HG03565 (cell line): ENCODE measurements at regions not wholly inside any gene's neighbourhood (a gene's known extent, or its start where the extent isn't known, plus 50 kb on each side); places are given as distances from the start of the nearest gene placed in this dataset.
"Not testable (repeated sequence)": the region's sequence is repeated elsewhere in the genome, so short reads cannot be mapped to it uniquely, and the experiment has no call there.

Experiments
- ATAC-seq: cut with Tn5 transposase; IDR thresholded peaks from one replicate; pipeline ENCODE4 v1.9.1; 2021; ENCODE audit warnings: mild to moderate bottlenecking, moderate library complexity; ENCODE audit not compliant: unreplicated experiment

DNA sequence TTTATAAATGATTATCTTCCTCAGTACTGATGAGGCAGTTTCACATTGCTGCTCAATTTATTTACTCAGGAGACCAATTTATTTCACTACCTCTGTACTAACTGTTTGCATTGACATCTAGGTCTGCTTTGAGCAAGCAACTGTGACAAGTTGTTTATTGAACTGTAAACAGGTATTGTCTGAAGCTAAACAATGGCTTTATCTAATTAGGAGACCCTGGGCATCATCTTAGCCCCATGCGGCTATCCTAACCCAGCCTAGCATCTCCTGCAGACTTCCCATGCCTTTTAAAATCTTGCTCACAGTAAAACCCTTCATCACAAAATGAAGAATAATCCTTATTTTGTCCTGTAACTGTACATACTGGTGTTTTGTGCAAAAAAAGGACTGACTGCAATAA, 348.2 kb downstream of the RWDD3 start:
- ATAC-seq = no peak

DNA sequence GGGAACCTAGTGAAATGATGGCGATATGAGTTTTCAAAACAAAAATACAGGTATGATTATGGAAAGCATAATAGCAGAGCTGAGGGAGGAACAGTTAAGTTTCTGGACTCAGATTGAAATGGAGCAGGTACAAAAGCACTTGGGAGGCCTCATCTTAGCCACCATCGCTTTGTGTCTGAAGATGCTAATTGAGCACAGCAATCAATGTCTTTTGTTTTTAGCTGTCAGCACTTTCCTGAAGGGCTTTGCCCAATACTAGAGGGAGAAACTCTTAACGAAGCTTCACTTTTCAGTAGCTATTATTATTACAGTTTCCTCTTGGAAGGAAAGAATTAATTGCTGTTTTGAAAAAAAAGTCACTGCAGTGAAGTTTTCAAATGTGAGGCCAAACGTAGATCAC, 348.7 kb downstream of the RWDD3 start:
- ATAC-seq = no peak

DNA sequence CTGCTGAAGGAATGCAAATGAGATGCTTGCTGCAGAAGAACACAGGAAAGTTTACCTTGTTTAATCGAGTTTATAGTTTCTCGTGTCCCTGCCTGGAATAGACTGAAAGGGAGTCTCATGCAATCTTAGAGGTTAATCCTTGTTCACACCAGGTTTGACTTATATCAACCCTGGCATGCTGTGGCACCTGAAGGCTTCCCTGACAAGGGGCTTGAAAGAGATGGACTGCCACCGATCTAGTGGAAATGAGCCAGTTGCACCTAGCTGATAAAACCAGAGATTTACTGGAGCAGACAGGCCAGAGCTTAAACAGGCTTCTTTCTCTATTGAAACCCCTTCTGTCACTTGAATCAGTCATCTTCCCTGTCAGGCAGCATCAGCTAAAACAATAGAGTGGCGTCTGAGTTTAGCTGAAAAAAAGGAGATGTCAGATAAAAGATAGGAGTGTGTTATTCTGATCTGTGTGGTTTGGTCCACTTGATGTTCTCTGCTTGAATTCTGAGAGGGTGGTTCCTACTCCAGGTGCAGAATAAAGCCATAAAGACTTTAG, 349.7 kb downstream of the RWDD3 start:
- ATAC-seq = no peak

DNA sequence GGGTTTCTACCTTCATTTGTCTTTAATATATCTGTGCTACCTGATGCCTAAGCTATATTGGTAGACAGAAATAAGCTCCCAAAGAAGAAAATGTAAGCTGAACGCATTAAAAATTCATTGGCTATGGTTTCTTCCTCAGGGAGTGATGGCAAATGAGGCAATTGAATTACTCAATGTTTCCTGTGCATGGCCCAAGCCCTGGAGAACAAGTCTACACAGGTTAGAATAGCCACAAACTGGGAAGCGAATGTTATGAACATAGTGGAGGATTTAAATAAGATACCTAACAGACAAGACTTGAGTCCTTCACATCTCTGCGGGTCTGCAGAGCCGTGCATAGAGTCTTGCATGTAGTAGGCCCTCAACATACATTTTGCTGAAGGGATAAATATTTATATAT, 350.3 kb downstream of the RWDD3 start:
- ATAC-seq = no peak

DNA sequence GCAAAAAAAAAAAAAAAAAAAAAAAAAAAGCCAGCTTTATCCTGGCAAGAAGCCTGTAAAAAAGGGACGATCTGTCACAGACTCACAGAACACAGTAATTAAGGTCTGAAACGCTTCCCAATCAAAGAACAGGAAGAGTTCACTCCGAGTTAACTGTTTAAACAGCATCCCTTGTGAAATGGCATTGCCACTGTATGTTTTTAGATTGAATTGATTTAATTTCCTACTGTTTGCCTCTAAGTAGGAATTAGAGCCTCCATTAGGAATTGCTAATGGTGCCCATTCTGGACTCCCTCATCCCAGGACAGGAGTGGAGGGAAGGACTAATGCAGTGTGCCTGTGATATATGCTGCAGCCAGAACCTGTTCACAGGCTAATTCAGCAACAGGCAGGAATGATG, 370.8 kb downstream of the RWDD3 start:
- no peak for ATAC-seq

DNA sequence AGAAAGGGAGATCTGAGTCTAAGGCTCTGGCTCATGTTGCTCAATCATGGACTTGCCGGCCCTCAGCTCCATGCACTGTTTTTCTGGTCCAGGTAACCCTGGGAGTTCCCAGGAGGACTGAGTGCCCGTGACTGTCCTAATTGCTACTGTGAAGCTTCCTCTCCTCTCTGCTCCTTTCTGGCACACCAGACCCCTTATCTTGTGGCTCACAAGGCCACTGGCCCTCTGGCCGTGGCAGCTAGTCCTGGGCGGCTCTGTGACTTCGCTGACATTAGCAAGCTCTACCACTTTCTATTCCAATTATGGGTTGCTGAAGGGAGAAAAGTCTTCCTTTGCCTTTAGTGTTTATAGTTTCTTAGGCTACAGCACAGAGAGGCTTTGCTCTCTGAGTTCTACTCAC, 380.2 kb downstream of the RWDD3 start:
- no peak for ATAC-seq

DNA sequence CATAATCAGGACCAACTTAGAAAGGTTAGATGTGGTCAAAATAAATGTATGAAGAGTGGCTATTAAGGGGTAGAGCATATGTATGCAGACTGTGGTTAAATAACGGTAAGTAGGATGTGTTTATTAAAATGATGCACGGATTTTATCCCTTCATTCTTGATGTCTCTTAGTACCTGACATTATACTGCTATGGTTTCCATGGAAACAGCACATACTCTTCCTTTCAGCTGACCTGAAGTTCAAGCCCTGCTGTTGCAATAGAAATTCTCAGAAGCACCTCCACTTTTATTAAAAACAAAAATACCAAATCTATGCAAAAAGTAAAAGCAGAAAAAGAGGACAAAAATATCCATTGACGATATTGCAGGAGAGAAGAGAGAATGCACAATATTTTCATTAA, 381.4 kb downstream of the RWDD3 start:
- no peak for ATAC-seq

DNA sequence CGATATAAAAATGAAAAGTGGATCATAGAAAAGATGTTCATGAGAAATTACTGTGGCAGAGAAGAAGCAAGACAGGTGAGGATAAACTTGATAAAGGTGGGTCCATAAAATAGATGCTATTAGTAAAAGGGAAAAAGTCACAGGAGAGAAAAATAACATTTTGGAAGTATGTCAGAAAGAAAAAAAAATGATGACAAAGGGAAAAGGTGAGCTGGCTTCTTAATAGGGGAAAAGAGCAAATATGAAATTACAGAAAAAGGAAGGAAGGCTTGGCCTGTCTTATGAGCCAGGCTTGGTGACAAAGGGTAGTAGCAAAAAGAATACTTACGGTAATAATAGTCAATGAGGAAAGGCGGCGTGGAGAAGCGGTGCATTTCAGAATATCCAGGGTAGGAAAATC, 386.1 kb downstream of the RWDD3 start:
- ATAC-seq = no peak

DNA sequence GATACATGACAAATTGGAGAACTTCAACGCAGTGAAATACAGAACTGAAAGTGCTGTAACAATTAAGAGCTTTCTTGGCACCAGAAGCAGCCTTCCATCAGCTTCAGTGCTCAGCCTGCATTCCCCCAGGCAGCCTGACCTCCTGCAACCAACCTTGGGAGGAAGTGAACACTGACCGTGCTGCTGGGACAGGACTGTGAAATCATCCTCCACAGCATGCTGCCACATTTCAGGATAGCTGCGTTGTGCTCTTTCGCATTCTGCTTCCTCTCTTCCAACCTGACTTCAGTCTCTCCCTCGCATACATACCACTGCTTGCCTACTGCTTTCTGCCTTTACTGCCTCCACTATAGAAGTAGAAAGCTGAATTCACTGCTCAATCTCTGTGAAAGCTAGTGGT, 388.6 kb downstream of the RWDD3 start:
- ATAC-seq = no peak

DNA sequence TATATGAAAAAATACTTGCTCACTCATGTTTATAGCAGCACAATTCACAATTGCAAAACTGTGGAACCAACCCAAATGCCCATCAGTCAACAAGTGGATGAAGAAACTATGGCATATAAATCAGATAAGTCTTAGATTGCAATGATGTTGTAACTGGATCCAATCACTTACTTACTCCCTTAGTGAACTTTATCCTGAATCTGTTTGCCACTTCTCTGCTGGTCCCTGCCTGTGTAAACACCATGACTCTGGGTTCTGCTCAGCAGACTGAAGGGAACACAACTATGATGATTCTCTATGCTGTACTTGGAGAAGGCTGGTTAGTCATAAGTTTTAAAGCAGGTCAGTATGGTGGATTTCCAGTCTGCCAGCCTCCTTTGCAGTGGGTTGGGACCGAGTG, 391.2 kb downstream of the RWDD3 start:
- ATAC-seq = no peak

DNA sequence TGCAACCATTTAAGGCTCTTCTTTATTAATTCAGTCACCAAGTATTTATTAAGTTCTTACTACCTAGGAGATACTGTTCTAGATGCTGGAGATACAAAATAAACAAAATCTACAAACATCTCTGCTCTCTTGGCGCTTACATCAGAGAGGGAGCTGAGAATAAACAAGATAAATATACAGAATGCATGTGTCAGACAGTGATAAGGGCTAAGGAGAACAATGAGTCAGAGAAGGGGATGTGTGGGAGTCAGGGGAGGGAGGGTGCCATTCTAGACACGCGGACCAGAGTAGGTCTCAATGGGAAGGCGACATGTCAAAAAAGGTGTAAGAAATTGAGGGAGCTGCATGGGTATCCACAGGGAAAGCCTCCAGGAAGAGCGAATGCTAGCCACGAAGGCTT, 393.2 kb downstream of the RWDD3 start:
- no peak for ATAC-seq

DNA sequence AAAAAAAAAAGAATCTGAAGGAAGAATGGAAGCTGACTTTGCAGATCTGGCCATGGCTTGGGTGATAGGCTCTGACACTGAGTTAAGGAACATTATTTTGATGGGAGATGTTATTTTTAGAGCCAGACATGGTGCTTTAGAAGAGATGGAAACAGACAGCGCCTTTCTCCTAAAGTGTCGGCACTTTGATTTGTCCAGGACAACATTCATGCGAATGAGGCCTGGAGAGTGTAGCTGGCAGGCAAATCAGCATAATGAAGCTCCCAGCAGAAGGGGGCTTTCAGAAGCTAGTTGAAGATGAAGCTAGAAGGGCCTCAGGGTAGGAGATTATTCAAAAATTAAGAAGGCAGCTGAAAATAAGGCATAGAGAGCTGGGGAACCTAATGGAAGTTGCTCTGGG, 397.7 kb downstream of the RWDD3 start:
- ATAC-seq = no peak

DNA sequence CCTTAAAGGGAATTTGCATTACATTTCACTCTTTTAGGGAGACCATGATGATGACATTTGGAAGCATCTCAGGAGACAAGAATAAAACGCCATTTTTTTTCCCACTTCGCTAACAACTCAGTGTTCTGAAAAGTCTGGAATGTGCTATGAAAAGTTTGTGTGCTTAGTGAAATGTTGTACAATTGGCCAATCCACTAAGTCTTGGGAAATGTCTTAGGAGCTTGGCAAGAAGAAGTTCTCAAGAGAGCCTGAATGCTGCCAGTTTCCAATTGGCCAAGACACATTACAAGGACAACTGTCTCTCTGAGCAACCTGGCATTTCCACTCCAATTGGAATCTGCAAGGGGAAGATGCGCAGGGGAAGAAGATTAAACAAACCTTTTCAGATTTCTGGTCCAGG, 401.8 kb downstream of the RWDD3 start:
- ATAC-seq = no peak

DNA sequence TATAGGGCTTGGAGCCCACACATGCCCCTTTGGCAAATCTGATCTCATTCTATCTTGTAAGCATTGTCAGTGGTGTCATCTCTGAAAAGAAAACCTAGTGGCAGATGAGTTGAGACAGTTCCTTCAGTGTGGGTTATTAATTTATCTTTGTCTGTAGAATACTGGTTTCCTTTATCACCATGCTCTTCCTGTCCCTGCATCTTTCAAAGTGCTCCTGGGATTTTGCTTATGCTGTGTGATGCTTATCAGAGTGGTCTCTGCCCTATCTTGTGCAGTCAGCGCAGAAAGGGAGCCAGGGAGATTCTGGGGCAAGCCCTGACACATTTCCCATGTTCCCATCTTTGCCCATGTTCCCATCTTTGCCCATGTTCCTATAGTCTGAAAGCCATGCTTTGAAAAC, 402.9 kb downstream of the RWDD3 start:
- ATAC-seq = no peak

DNA sequence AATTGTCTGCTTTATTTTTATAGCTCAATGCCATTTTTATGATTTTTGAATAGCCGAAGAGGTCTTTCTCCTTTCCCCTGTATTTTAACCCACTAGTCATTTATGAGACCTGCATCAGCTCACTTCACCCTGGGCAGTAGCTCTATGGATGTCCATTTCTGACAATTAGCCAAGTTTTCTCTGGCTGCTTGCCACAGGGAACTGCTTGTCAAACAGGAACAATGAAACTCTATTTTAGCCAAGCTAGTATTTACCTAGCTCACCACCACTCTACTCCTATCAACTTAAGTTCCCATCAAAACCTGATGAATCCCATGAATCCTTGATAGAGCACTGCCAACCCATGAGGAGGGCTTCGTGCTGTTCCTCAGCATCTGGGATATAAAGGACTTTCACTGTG, 406.7 kb downstream of the RWDD3 start:
- no peak for ATAC-seq

DNA sequence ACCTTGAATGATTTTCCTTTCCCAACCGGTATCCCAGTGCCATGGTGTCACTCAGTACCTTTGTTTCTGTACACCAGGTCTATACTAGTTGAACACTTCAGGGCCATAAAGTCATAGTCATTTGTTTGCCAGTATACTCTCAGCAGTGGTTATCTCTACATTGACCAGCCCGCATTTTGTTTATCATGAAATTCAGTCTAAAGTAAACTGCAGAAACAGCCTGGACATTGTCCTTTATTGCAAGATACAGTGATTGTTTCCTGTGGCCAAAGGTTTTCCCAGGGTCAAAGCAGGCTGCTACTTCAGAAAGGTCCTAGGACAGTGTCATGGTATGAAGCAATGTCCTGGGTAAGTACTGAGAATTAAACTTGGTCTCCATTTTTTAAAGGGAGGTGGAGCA, 407.4 kb downstream of the RWDD3 start:
- no peak for ATAC-seq

DNA sequence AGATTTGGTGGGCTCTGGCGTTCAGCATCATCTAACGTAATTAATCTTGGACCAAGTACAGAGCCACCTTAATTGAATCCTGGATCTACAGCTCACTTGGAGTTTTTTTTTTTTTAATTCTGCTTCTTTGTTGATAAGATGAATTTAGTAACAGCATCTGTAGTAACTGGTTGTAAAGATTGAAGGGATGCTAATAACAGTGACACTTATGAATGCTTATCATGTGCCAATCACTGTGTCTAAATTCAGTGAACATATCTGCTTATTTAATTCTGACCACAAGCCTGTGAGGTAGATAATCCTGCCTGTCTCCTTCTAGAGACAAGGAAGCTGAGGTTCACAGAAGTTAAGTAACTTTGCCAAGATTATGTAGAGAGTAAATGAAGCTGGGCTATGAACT, 408.0 kb downstream of the RWDD3 start:
- ATAC-seq = no peak

DNA sequence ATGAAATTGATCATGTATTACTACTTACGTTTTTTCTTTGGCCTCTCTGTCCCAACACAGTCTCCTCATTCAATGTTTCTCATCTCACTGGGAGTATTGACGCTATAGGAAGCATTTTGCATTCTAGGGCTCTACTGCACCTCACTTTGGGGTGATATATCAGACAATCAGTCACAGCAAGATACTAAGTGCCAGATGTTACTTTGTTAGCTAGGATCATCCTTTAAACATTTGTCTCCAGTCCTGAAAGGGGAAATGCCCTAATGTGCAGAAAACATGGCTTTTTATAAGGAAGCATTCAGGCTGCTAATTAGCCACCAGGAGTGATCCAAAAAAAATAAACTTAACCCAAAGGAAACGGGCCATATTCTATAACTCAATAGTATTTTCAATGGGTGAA, 409.1 kb downstream of the RWDD3 start:
- no peak for ATAC-seq

DNA sequence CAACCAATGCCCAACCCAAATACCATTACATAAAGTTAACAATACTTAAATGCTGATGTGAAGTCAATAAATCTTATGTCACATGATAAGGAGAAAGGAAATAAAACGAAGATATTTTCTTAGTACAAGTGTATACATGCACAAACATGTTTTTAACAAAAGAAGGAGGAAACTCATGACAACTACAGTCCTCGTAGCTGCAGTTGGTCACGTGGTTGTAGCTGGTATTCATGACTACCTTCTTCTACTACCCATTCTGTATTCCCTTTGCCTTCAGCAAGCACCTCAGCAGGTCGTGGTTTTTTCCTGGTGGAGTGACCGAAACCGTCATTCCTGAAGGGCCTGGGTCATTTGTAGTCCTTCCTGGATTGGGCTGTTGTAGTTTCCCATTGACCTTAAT, 411.1 kb downstream of the RWDD3 start:
- not testable (repeated sequence) for ATAC-seq

DNA sequence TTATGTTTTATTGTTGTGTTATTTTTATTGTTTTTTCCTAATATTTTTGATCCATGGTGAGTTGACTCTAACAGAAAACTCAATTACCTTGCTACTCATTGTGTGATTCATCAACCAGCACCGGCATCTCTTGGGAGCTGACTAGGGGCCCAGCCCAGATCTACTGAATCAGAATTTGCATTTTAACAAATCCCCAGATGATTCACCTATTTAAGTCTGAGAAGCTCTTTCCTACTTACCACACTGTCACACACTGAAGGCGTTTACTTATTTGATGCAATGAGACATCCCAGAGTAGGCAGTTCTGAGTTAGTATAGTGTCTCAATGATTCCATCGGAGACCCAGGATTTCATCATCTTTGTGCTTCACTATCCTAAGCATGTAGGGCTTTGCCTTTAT, 416.6 kb downstream of the RWDD3 start:
- no peak for ATAC-seq

DNA sequence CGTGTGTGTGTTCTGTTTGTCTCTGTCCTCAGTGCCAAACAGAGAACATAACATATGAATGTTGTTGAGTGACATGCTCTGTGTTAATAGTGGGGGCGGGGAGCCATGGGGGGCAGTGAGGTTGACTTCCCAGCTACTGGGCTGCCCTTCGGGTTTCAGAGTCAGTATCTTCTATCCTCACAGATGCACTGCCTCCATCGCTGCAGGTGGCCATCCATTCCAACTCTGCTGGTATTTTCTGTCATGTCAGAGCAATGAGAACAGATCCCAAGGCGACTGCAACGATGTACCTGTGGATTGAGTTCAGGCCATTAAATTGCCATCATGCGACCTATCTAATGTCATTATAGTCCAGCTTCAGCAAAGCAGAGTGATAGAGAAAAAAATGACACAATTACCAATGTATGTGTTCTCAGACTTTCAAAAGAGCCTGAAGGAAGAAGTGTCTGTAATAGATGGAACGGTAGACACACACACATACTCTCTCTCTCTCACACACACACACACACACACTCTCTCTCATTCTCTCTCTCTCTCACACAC, 418.5 kb downstream of the RWDD3 start:
- no peak for ATAC-seq

DNA sequence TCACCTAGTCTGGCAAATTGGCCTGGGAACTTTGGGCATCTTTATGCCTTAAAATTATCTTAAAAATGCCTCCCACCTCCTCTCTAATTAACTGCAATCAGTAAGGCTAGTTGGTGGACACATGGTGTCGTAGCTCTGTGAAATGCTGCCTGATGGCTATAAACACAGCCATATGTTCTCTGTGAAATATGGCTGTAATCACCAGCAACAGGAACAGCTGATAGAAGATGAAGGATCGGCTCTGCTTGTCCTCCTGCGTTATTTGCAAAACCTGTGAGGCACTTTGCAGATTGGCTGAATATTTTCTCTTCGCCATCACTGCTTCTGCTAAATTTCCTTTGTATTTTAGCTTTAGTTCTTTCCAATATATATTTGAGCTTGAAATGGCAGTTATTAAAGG, 419.6 kb downstream of the RWDD3 start:
- ATAC-seq = no peak

DNA sequence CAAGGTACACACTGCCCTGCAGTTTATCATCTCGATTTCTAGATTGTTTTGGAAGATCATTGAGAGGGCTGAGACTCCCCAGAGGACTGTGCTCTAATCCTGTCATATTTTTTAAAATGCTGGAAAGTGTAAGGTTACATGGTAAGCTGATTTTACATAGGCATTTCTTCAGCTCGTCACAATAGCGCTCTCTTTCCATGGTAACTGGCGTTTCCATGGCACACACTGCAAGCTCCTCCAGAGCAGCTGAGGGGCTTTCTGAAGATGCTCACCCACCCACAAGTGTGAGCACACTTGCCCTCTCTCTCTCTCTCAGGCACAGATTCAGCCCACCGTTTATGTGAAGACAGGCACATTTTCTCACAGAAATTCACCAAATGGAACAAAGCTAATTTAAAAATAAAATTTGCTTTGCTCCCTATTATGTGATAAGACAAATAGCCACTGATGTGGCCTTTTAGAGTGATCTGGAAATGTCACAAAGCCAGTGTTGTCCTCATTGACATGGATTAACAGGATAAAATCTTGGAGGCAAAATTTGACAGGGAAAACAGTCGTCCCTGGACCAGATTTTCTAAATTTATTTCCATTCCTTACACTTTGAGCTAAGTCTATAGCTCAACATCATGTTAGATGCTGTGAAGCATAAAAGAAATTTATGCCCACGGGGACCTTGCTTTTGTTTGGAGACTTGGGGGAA, 421.5 kb downstream of the RWDD3 start:
- no peak for ATAC-seq
